Mucosa of rectum (tissue), 2 donors: ENCODE measurements at regions not wholly inside any gene's neighbourhood (a gene's known extent, or its start where the extent isn't known, plus 50 kb on each side); places are given as distances from the start of the nearest gene placed in this dataset.
"Not testable (repeated sequence)": the region's sequence is repeated elsewhere in the genome, so short reads cannot be mapped to it uniquely, and the experiment has no call there.

Source experiments
- H3K27ac ChIP-seq, 2 donors: one replicate each; pipeline ENCODE4 v1.7.0; 2013; ENCODE audit warnings: inconsistent platforms in 2 of 2, low read depth in 2 of 2, low read length in 2 of 2
- H3K27me3 ChIP-seq, 2 donors: one replicate each; pipeline ENCODE4 v1.7.0; 2013; ENCODE audit warnings: low read length in 2 of 2; ENCODE audit not compliant: control insufficient read depth in 2 of 2, insufficient read depth in 2 of 2
- H3K36me3 ChIP-seq, 2 donors: one replicate each; pipeline ENCODE4 v1.7.0; 2013; ENCODE audit warnings: low read length in 2 of 2; ENCODE audit not compliant: control insufficient read depth in 2 of 2, insufficient read depth in 2 of 2
- H3K4me1 ChIP-seq, 2 donors: one replicate each; pipeline ENCODE4 v1.7.0; 2013; ENCODE audit warnings: low read length in 2 of 2, mild to moderate bottlenecking in 1 of 2; ENCODE audit not compliant: control insufficient read depth in 2 of 2, insufficient read depth in 2 of 2
- H3K4me3 ChIP-seq, 2 donors: one replicate each; pipeline ENCODE4 v1.7.0; 2013; ENCODE audit warnings: low read length in 2 of 2
- H3K9ac ChIP-seq, 2 donors: one replicate each; pipeline ENCODE4 v1.7.0; 2013; ENCODE audit warnings: low read length in 2 of 2, low read depth in 1 of 2, mild to moderate bottlenecking in 1 of 2
- H3K9me3 ChIP-seq, 2 donors: one replicate each; pipeline ENCODE4 v1.7.0; 2013; ENCODE audit warnings: low read length in 2 of 2; ENCODE audit not compliant: control insufficient read depth in 2 of 2
- donor health status: healthy.
- donor health status: Normal muscosa, but diverticular disease.

GRCh38 chr7:156378806-156379205, 261.8 kb upstream of the RNF32 start:
- Histone ChIP-seq H3K27ac (no peak overlapping the region), H3K9ac (no peak overlapping the region), H3K9me3 (no peaks in the 10 kb centered on the region)

GRCh38 chr7:156376317-156376716, 264.3 kb upstream of the RNF32 start:
- Histone ChIP-seq H3K27ac (no peak overlapping the region), H3K9me3 (no peaks in the 10 kb centered on the region), H3K27me3 (no peaks in the 10 kb centered on the region), H3K36me3 (no peaks in the 10 kb centered on the region), H3K4me3 (no peak overlapping the region), H3K9ac (no peak overlapping the region), H3K4me1 (no peaks in the 10 kb centered on the region)

More at GRCh38 chr7:156378806-156379205, 261.8 kb upstream of the RNF32 start:
- no peaks in the 10 kb centered on the region for H3K36me3 ChIP-seq
- no peaks in the 10 kb centered on the region for H3K4me1 ChIP-seq
- H3K4me3 ChIP-seq, result no peak overlapping the region
- H3K27me3 ChIP-seq, result no peaks in the 10 kb centered on the region

GRCh38 chr7:156374335-156374734, 266.2 kb upstream of the RNF32 start:
- Histone ChIP-seq H3K27ac (no peak overlapping the region), H3K4me3 (no peak overlapping the region), H3K4me1 (no peaks in the 10 kb centered on the region), H3K9me3 (no peaks in the 10 kb centered on the region), H3K36me3 (no peaks in the 10 kb centered on the region), H3K27me3 (no peaks in the 10 kb centered on the region), H3K9ac (no peak overlapping the region)

- not testable (repeated sequence) for H3K27me3 ChIP-seq, H3K9ac ChIP-seq, H3K4me3 ChIP-seq, H3K36me3 ChIP-seq, H3K9me3 ChIP-seq, H3K27ac ChIP-seq, H3K4me1 ChIP-seq
These were observed 270.6 kb upstream of the RNF32 start for GRCh38 chr7:156369929-156370328.

- Histone ChIP-seq H3K27ac (no peak overlapping the region), H3K4me3 (no peak overlapping the region), H3K9me3 (no peaks in the 10 kb centered on the region), H3K9ac (no peak overlapping the region), H3K36me3 (no peaks in the 10 kb centered on the region), H3K27me3 (no peaks in the 10 kb centered on the region), H3K4me1 (no peaks in the 10 kb centered on the region)
These were observed 272.3 kb upstream of the RNF32 start for GRCh38 chr7:156368053-156368843.

GRCh38 chr7:156363751-156364150, 276.8 kb upstream of the RNF32 start:
- Histone ChIP-seq H3K4me1 (no peaks in the 10 kb centered on the region), H3K9ac (no peak overlapping the region), H3K27ac (no peak overlapping the region), H3K27me3 (no peaks in the 10 kb centered on the region), H3K4me3 (no peak overlapping the region), H3K9me3 (no peaks in the 10 kb centered on the region), H3K36me3 (no peaks in the 10 kb centered on the region)

- Histone ChIP-seq H3K27ac (no peak overlapping the region), H3K4me1 (no peaks in the 10 kb centered on the region), H3K9ac (no peak overlapping the region), H3K36me3 (no peaks in the 10 kb centered on the region), H3K4me3 (no peak overlapping the region), H3K27me3 (no peaks in the 10 kb centered on the region), H3K9me3 (no peaks in the 10 kb centered on the region)
These were observed 279.7 kb upstream of the RNF32 start for GRCh38 chr7:156360835-156361234.

GRCh38 chr7:156356551-156356950, 284.0 kb upstream of the RNF32 start:
- no peaks in the 10 kb centered on the region for H3K27me3 ChIP-seq

GRCh38 chr7:156353352-156353751, 287.2 kb upstream of the RNF32 start:
- no peaks in the 10 kb centered on the region for H3K36me3 ChIP-seq
- H3K27me3 ChIP-seq, result no peaks in the 10 kb centered on the region
- H3K9me3 ChIP-seq, result no peaks in the 10 kb centered on the region
- no peak overlapping the region for H3K27ac ChIP-seq
- no peaks in the 10 kb centered on the region for H3K4me1 ChIP-seq
- H3K9ac ChIP-seq, result no peak overlapping the region
- H3K4me3 ChIP-seq, result no peak overlapping the region

More at GRCh38 chr7:156356551-156356950, 284.0 kb upstream of the RNF32 start:
- H3K27ac ChIP-seq, result no peak overlapping the region
- no peaks in the 10 kb centered on the region for H3K36me3 ChIP-seq
- no peaks in the 10 kb centered on the region for H3K9me3 ChIP-seq
- H3K4me1 ChIP-seq, result no peaks in the 10 kb centered on the region
- no peak overlapping the region for H3K9ac ChIP-seq
- no peak overlapping the region for H3K4me3 ChIP-seq

- H3K4me3 ChIP-seq, H3K27ac ChIP-seq, H3K27me3 ChIP-seq, H3K9me3 ChIP-seq, H3K36me3 ChIP-seq, H3K4me1 ChIP-seq, H3K9ac ChIP-seq: not testable (repeated sequence)
These were observed 292.8 kb upstream of the RNF32 start for GRCh38 chr7:156347703-156348248.
